NCI-H1694 (cell line): ENCODE measurements at regions not wholly inside any gene's neighbourhood (a gene's known extent, or its start where the extent isn't known, plus 50 kb on each side); places are given as distances from the start of the nearest gene placed in this dataset.
A peak's percentile ranks its signal among the peaks of the same experiment; 100 is the strongest.

Source experiments
- DNase-seq: peaks from one replicate; lab custom pipeline; 2025; lab: John Stamatoyannopoulos, UW

DNA sequence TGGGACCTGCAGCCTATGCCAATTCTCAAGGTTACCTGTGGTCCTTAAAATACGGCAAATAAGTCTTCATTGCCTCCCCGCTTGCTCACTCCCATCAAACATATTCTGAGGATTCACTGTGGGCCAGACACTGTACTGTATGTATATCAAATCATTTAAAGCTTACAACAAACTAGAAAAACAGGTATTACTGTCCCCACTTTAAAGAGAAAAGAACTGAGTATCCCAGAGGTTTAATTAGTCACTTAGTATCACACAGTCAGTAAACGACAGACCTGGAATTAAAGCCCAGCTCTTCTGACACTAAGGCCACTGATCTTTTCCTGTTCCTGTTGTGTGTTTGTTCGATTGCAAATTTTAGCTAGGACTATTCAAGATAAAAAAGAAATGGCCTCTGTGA, 248.2 kb downstream of the ACTL7B start:
- DNase-seq: no peak

DNA sequence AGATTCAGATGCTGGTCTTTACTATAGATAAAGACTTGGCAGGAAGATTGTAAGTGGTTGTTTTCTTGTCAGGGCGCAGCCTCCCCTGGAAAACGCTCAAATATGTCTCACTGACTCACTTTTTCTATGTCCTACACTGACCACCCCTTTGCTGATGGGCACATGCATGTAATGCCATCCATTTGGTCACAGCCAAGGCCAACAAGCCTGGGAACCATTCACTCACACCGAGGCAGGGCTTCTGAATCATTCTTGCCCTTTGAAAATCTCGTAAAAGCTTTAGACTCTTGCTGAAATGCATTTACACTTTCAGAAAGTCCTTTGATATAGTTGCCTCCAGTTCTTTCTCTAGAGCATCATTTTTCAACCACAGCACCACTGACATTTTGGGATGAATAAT, 249.4 kb downstream of the ACTL7B start:
- no peak for DNase-seq

DNA sequence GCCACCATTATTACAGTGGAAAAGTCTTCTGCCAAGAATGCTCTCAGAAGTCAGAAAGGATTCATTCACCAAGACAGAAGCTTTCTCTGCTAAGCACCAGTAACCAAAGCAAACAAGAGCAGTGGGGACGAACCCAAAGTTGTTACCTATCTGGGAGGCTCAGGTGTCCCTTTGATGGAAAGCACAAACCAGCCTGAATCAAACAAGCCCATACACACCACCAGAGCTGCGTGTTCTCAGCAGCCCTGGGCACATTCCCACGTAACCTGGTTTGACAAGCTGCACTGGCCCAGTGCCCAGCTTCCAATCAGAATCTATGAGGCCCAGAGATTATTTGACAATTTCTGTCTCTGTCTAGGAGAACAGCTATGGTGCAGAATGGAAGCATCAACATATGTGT, 252.6 kb downstream of the ACTL7B start:
- DNase-seq: no peak

DNA sequence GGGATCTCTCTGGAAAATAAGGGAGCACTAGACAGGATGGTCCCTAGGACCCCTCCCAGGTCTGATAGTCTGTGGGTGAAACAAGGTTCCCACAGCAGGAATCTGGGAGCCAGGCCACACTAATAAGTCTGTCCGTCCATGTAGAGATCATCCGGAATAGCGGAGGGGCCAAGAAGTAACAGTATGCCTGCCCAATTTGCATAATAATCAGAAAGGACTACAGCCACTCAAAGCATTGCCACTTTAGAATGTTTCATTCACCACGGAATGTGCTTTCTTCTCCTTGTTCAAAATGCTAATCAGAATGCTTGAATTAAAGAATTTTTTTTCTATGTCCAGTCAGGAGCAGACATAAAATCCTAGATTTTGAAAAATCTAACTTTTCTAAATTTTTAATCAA, 254.9 kb downstream of the ACTL7B start:
- no peak for DNase-seq

DNA sequence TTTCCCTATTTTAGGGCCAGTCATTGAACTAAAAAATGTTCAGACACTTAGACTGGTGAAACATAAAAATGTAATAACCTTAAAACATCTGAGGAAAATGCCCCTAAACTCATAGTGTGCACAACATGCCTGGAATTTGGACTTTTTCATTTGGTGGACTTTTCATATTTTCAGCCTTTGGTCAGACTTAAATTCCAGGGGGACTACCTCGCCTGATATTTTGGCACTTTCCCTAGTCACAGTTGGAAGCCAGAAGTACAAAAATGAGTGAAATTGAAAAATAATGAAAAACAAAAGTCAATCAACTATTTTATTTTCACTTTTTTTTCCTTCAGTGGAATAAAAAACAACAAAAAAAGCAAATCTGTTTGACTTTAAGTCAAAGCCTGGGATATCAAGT, 256.2 kb downstream of the ACTL7B start:
- no peak for DNase-seq

DNA sequence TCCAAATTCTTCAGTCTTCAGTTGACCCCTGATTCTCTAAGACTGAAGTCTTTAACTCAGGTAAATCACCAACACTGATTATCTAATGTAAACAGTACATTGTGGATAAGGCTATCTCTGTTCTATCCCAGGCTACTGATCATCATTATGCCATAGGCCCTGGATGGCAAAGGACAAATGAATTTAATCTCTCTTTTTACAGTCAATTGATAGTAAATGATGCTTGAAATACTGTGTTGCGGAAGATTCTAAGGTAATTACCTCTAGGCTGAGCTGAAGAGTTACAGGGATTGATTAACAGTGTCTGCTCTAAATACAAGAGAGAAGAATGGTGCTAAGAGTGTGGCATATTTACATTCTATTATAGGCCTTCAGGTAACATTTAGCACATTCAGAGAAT, 264.7 kb downstream of the ACTL7B start:
- no peak for DNase-seq

DNA sequence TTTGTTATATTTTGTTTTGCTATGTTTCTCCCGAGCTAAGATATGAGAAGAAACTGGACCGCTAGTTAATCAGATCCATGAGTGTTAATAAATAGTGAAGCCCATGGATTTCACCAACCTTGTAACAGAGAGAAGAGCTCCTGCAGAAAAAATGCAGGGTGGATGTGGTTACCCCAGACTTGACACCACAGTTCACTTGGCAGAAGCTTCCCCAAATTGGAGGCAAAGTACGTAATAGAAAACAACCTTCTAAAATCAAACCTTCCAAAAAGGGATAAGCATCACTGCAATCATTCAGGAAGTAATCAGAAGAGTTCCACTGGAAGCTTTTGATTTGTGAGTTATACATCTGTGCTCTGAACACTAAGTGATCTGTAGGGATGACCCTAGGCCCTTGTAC, 267.5 kb downstream of the ACTL7B start:
- no peak for DNase-seq

DNA sequence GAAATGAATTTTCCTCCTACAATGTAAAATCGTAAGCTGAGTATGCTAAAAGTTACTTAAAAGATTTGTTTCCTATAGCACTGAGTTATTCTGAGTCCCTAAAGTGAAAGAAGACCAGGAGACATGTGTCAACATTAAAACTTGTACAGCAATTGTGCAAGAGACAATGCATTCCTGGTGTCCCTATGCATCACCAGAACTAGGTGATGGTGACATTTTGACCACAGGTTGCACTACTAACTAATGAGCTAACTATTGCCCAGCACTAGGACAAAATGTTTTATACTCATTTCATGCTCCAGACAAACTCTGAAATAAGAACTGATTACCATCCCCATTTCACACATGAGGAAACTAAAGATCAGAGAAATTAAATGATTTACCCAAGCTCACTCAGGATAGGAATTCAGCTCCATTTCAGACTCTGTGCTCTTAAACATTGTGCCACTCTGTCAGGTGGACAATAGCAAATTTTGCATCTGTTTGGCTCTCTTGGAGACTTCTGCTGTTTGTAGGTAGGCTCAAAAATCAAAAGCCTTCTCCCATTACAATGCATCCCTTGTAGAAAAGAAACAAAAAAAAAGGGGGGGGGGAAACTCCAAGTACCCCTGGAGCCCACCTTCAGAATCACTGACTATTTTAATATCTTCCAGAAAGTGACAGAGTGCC, 269.2 kb downstream of the ACTL7B start:
- no peak for DNase-seq

DNA sequence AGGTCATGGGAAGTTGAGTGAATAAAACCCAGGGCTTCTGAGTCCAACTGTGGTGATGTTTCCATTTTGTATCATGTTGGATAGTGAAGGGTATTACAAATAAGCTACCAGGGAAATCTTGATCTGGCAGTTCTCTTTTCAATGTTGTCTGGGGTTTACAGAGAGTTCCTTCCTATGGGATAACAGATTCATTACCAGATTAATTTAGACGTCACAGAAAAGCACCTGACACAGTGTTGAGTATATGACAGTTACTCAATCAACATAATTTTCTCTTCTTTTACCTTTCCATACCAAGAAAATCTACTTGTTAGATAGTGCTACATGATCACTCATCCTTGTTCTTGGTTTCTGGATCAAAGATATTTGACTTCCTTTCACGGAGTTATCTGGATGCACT, 270.9 kb downstream of the ACTL7B start:
- no peak for DNase-seq

DNA sequence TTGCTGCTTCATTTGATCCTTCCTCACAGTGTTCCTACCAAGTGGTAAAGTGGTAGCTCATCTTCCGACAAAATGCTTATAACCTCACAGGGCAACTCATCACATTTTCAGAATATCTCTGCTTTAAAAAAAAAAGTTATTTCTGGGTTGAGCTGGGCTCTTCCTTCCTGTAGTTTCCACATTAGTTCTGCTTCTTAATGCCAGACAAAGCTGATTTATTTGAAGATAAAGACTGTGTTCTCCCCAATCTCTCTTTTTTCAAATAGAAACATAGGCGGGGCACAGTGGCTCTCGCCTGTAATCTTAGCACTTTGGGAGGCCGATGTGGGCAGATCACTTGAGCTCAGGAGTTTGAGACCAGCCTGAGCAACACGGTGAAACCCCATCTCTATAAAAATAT, 273.1 kb downstream of the ACTL7B start:
- no peak for DNase-seq

DNA sequence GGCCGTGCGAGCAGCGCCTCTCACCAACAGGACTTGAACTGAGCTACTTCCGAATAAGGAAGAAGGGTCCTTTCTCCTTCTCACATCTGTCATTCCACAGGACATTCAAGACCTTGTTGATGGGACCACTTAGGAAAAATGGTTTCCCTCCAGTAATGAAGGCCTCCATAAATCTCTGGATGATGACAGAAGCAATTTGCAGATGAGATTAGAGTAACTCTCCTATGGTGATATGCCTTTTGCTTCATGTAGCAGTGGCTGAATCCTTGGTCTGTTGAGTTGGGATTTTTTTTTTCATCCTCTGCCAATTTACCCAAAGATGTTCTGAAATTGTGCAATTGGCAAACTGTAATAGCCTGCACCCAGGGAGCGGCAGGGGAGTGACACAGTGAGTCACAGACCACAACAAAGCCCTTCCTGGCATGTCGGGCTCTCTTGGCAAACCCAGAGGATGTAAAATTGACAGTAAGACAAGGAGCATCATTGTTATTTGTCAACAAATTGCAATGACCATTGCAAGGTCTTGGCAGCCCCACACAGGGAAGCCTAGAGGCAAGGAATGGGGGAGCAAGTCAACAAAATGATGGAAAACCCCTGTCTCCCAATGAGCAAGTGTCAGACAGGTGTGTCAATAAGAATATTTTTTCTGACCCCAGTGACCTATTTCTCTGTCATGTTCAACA, 275.9 kb downstream of the ACTL7B start:
- no peak for DNase-seq

DNA sequence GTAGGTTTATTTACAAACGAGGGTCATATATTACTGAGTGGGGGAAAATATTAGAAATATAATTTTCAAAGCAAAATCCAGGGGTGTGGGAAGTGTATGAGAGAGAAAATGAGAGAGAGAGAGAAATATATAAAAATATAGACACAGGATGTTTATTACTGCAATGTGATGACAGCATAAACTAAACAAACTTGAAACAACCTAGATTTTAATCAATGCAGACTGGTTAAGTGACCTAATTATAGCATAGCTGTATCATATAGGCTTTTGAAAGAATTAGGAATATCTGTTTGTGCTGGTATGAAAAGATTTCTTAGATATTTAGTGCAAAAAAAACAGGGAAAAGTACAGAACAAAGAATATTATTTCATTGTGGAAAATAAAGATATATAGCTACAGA, 280.5 kb downstream of the ACTL7B start:
- DNase-seq: no peak

DNA sequence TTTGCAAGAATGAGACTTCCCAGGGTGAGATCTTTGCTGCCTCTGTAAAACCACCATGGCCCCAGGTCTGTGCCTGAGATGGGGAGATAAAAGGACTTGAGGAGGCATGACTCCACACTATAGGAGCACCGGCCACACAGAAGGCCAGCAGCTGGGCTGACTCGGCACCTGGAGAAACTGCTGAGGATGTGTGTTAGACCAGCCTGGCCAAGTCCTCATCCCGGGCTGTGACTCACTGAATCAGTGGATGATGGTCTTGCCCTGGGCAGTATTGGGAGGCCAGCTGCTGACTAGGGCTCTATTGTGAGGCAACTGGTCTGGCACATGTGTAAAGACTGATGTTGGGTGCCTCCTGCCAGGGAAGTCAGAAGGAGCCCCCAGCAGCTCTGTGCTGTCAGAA, 286.2 kb downstream of the ACTL7B start:
- no peak for DNase-seq

DNA sequence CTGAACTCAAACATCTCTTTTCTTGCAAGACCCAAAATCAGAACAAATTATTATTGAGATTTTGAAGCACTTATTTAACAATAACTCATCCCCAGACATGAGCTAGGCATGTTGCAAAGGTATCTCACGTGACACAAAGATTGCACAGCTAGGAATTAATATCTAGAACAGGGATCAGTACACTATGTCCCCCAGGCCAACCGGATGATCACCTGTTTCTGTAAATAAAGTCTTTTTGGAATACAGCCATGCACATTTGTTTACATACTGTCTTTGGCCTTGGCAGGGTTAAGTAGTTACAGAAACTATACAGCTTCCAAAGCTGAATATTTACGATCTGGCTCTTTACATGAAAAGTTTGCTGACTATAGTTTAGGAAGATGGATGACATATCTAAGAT, 287.7 kb downstream of the ACTL7B start:
- no peak for DNase-seq

DNA sequence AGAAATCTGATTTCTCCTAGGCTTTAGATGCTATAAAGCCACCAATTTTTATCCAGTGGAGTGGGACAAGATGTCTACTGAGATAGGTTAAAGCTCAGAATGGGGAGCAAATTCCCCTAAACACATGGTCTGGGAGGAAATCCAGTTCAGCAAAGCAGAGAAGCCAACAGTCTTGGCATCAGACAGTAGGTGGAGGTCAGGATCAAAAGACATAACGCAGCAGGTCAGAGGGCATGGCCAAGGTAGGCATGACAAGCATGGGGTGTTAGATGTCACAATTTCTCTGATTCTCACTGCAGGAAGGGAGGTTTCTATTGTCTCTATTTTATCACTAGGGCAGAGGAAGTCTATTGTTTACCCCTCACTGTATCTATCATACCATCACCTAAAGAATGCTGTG, 288.2 kb downstream of the ACTL7B start:
- no peak for DNase-seq

DNA sequence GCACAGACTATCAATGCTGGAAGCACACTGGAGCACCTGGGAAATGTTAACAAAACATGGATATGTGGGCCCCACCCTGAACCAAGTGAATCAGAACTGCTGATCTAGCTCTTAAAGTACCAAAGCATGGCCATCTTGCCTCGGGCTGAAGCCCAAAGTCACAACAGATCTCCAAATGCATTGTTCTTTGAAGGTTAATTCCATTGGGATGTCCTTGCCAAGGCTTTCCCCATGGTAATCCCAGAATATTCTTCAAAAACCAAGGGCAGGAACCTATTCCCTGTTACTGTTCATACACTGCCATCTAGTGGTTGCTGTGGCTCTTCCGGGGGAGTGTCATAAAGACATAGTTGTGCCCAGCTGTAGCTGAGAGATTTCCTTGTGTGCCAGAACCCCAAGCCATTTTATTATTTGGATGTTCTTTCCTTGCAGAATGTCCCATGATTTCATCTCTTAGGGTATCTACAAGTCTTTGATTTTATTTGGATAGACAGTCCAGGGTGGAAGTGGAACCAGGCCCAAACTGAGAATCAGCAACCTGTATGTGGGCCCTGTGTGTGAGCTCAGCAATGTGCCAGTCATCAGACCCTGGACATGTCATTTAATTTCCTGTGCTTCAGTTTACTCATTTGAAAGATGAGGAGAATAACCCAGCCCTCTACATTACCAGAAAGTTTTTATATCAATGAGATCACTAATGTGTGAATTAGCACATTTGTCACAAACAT, 290.0 kb downstream of the ACTL7B start:
- peak; percentile 85 for DNase-seq

DNA sequence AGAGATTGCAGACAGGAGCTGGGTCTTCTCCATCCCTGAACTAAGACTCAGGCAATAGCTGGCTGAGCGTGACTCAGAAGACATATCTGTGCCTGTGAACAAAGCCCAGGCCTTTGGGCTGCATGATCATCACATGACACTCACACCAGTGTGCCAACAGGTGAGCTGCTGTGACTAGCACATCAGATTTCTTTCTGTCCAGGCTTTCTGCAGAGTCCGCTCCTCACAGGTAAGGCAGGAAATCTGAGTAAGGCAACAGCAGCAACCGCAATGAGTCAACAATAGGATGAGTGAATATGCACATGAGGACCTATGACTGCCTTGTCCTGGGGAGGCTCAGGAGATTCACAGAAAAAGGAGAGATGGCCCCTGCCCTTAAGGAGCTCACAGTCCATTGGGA, 293.6 kb downstream of the ACTL7B start:
- no peak for DNase-seq

DNA sequence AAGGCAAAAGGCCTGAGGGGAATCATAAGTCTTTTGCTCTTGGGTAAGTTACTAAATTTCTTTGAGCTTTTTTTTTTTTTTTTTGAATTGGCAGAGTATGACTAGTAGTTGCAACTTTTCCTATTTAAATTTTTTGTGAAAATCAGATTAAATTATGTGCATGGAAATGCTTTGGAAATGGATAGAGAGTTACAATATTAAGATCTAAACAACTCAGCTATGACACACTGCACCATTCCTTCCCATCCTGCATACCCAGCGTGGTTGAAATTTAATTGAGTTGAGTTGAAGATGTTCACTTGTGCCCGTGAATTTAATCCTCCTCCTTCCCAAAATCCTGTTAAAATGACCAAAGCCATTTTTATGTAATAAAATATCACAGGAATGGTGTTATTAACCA, 296.4 kb downstream of the ACTL7B start:
- DNase-seq: no peak

DNA sequence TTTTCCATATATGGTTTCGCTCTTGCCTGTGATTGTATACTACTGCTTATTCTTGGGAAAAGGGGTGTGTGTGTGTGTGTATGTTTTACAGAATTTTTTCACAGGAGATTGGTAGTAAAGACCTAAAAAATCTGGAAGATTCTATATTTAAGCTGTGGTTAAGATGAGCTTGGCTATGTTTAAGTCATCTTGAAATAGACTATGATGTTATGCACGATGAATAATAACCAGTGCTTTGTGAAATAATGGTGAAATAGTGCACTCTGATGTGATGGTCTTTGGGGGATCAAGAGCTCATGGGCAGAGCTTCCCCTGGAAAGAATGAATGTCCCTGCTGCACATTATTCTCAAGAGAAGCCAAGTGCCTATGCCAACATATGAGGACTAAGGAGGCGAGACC, 301.0 kb downstream of the ACTL7B start:
- DNase-seq: no peak

DNA sequence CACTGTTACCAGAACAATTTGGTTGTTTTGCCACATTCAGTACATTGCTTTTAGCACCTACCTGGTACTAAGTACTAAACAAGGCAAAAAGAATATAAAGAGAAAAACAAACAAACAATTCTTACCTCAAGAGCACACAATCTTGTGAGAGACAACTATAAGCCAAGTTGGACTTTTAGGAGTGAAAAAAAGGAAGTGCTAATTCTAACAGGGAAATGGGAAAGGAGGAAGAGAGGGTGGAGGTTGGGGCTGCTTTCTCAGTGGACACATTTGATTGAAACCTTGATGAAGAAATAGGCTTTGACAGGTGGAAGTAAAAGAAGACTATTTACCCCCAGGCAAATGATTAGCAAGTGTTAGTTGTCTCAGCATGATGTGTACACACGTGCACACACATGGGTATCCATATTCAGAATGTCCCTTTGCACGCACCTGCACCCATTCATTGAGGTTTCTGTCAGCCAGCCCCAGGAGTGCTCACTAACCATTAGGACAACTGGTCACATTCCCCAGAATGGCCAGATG, 302.6 kb downstream of the ACTL7B start:
- no peak for DNase-seq

DNA sequence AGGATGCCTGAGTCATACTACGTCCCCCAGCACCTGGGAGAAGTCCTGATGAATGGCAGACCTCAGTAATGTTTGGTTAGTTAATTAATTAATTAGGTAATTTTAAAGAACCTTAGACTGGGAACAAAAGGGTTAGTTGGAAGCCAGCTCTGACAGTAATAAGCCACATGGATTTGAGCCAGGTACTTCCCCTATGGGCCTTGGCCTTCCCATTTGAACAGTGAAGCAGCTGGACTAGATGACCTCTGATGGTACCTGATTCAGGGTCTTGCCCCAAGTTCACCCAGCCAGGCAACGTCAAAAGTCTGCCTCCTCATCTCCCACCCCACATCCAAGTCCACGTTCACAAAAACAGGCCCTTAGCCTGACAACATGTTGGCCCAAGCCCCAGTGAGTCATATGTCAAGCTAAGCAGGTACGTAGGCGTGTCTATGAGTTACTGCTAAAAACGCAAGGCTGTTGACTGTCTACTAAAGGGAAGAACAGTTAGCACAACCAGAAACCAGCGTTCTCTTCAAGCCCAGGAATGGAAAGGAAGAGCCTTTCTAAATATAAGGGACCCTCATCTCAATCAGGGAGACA, 303.2 kb downstream of the ACTL7B start:
- no peak for DNase-seq

DNA sequence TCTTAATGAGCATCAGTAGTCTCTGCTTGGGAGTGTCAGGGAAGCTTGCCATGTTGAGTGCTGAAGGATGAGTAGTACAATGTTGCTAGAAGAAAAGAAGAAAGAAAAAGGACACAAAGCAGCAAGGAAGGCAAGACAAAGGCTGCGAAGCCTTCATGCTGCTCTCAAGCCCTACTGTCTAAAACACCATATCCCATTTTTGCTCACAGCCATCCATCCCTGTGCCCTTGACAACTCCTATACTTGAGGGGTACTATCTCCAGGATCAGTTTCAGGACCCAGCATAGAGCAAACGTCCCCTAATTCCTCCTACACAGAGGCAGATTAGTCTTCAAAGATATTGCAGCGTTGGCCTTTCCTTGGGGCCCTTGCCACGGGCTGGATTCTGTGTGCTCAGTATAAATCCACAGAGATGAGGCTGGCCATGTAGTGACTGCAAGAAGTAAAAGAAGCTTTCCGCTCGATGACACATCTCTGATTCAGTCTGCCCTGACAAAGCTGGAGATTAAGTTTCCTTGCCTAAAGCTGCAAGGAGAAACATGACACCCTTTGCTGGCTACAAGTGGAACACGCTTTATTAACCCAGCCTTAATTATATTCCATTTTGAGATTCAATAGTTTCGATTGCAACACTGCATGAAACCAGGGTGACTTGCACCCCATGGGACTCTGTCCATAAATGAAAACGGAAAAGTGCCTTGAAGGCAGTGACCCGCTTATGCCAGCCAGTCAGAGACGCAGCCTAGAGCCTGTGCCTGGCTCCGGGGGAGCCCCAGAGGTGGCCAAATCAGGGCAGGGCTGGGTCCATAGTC, 304.6 kb downstream of the ACTL7B start:
- no peak for DNase-seq
